ENCODE measurements at regions not wholly inside any gene's neighbourhood (a gene's known extent, or its start where the extent isn't known, plus 50 kb on each side); places are given as distances from the start of the nearest gene placed in this dataset.
"Not testable (repeated sequence)": the region's sequence is repeated elsewhere in the genome, so short reads cannot be mapped to it uniquely, and the experiment has no call there.

DNA sequence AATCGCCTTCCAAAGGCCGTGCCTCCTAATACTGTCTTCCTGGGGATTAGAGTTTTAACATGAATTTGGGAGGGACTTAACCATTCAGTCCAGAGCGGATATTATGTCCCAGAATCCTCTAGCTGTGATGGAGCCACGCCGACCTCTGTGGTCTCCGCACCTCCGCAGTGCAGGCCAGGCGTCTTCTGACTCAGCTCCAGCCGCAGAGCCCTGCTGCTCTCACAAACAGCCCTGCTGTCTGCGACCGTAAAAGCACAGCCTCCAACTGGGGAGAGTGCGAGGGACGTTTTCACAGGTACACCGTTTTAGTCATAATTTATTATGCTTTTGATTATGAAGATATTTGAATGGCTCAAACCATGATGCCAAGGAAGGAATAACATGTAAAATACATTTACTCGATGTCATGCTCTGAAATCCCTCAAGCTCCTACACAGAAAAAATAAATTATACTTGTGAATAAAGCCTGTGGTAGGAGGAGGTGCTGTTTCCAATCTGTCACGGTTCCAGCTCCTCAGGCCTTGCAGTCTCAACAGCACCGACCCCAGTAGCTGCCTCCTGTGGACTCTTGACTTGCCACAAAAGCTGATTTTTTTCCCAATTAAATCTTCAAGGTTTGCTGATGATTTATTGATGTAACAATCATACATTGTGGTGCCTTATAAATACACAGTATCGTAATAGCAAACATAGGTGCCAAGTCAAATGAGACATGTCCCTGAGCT is 353.6 kb upstream of the FRG1 start:
- H3K27ac Mint-ChIP-seq (ENCODE audit: unreplicated experiment); H3K4me1 Mint-ChIP-seq (ENCODE audit: low read depth, unreplicated experiment); BruUV-seq (replicated peaks); intact Hi-C loops (cut with micrococcal nuclease; ENCODE audit: unreplicated experiment); H3K4me3 Mint-ChIP-seq (ENCODE audit: low read depth, unreplicated experiment); CTCF ChIA-PET; H3K27me3 Mint-ChIP-seq (ENCODE audit: unreplicated experiment); H3K36me3 Mint-ChIP-seq (ENCODE audit: insufficient read depth, unreplicated experiment); DNase-seq: not testable (repeated sequence)
- H3K9me3 Mint-ChIP-seq (ENCODE audit: low read depth, unreplicated experiment): peaks cover 17% of the 10 kb centered on the region

DNA sequence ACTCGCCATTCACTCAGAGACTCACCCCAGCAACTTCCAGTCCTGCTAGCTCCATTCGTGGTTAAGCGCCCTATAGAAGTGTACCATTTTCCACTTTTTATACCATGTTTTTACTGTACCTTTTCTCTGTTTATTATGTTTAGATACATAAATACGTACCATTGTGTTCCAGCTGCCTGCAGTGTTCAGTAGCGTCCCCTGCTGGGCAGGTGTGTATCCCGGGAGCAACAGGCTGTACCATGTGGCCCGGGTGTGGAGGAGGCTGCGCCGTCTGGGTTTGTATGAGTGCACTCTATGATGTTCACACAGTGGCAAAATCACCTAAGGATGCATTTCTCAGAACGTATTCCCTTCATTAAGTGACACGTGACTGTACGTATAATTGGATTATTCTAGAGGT is 351.5 kb upstream of the FRG1 start:
- H3K4me1 Mint-ChIP-seq (ENCODE audit: low read depth, unreplicated experiment); BruUV-seq (replicated peaks); DNase-seq; CTCF ChIA-PET; H3K36me3 Mint-ChIP-seq (ENCODE audit: insufficient read depth, unreplicated experiment); H3K27me3 Mint-ChIP-seq (ENCODE audit: unreplicated experiment); H3K27ac Mint-ChIP-seq (ENCODE audit: unreplicated experiment); intact Hi-C loops (cut with micrococcal nuclease; ENCODE audit: unreplicated experiment); H3K4me3 Mint-ChIP-seq (ENCODE audit: low read depth, unreplicated experiment): not testable (repeated sequence)
- peaks cover 17% of the 10 kb centered on the region for H3K9me3 Mint-ChIP-seq (ENCODE audit: low read depth, unreplicated experiment)

DNA sequence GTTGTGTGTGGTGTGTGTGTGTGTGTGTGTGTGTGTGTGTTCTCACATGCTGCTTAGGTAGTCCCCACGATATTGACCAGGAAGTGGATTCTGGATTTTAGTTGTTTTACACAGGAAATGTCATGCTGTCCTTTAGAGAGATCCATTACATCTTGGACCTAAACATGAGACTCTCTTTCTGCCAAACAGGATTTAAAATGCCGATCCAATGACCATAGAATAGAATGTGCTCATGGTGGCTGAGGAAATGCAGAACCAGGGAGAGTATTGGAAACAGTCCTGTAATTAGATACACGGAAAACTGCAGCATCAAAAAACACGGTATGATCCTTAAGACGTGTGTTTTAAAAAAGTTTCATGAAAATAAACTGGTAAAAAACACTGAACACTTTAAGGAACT is 347.8 kb upstream of the FRG1 start:
- Mint-ChIP-seq H3K4me3 (ENCODE audit: low read depth, unreplicated experiment) (no peak overlapping the region), H3K36me3 (ENCODE audit: insufficient read depth, unreplicated experiment) (no peaks in the 10 kb centered on the region), H3K27me3 (ENCODE audit: unreplicated experiment) (no peaks in the 10 kb centered on the region), H3K4me1 (ENCODE audit: low read depth, unreplicated experiment) (no peaks in the 10 kb centered on the region), H3K27ac (ENCODE audit: unreplicated experiment) (no peak overlapping the region), H3K9me3 (ENCODE audit: low read depth, unreplicated experiment) (peaks cover 12% of the 10 kb centered on the region)
- CTCF ChIA-PET: no interaction called here
- intact Hi-C loops (cut with micrococcal nuclease; ENCODE audit: unreplicated experiment): no loop called here
- BruUV-seq (replicated peaks): no TSS peak
- TF ChIP-seq, protein P1, sequence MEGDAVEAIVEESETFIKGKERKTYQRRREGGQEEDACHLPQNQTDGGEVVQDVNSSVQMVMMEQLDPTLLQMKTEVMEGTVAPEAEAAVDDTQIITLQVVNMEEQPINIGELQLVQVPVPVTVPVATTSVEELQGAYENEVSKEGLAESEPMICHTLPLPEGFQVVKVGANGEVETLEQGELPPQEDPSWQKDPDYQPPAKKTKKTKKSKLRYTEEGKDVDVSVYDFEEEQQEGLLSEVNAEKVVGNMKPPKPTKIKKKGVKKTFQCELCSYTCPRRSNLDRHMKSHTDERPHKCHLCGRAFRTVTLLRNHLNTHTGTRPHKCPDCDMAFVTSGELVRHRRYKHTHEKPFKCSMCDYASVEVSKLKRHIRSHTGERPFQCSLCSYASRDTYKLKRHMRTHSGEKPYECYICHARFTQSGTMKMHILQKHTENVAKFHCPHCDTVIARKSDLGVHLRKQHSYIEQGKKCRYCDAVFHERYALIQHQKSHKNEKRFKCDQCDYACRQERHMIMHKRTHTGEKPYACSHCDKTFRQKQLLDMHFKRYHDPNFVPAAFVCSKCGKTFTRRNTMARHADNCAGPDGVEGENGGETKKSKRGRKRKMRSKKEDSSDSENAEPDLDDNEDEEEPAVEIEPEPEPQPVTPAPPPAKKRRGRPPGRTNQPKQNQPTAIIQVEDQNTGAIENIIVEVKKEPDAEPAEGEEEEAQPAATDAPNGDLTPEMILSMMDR (IDR thresholded peaks at IDR 0.05; ENCODE audit: unreplicated experiment): no peak
- DNase-seq: no peak

DNA sequence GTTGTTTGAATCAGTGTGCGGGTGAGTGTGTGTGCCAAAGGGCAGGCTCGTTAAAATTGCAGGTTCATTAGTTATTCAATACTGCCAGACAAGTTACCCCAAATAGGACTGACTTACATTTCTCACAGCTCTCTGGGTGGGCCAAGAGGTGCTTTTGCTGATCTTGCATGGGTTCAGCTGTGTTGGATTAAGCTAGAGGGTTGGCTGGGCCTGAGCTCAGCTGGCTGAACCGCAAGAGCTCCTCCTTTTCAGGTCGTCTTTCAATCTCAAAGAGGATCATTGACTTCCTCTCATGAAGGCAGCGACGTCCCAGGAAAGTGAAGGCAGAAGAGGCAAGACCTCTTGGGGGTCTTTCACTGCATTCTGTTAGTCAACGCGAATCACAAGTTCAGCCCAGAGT is 343.3 kb upstream of the FRG1 start:
- Mint-ChIP-seq H3K36me3 (ENCODE audit: insufficient read depth, unreplicated experiment) (no peaks in the 10 kb centered on the region), H3K27me3 (ENCODE audit: unreplicated experiment) (no peaks in the 10 kb centered on the region), H3K4me1 (ENCODE audit: low read depth, unreplicated experiment) (no peaks in the 10 kb centered on the region), H3K4me3 (ENCODE audit: low read depth, unreplicated experiment) (no peak overlapping the region), H3K9me3 (ENCODE audit: low read depth, unreplicated experiment) (peaks cover 9% of the 10 kb centered on the region), H3K27ac (ENCODE audit: unreplicated experiment) (no peak overlapping the region)
- CTCF ChIA-PET: no interaction called here
- intact Hi-C loops (cut with micrococcal nuclease; ENCODE audit: unreplicated experiment): no loop called here
- no TSS peak for BruUV-seq (replicated peaks)
- TF ChIP-seq, protein P1 (IDR thresholded peaks at IDR 0.05; ENCODE audit: unreplicated experiment): no peak
- DNase-seq: no peak

DNA sequence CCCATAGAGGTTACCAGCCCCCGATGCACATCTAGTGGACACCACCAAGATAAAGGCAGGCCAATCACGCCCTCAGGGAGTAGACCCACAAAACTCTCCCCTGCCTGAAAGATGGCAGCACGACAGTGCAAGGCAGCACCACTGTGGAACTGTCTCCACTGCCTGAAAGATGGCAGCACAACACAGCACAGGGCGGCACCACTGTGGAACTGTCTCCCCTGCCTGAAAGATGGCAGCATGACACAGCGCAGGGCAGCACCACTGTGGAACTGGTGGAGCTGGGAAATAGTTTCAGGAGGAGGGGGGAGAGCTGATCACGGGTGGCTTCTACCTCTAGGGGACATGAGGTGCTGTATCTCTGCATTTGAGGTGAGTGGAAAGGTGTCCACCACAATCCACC is 340.4 kb upstream of the FRG1 start:
- Mint-ChIP-seq H3K9me3 (ENCODE audit: low read depth, unreplicated experiment) (peaks cover 2% of the 10 kb centered on the region), H3K4me3 (ENCODE audit: low read depth, unreplicated experiment) (no peak overlapping the region)
- intact Hi-C loops (cut with micrococcal nuclease; ENCODE audit: unreplicated experiment): no loop called here

More for the DNA sequence above, 340.4 kb upstream of the FRG1 start:
- no peaks in the 10 kb centered on the region for H3K4me1 Mint-ChIP-seq (ENCODE audit: low read depth, unreplicated experiment)
- TF ChIP-seq, protein P1 (IDR thresholded peaks at IDR 0.05; ENCODE audit: unreplicated experiment): no peak
- no TSS peak for BruUV-seq (replicated peaks)
- CTCF ChIA-PET: no interaction called here
- no peak overlapping the region for H3K27ac Mint-ChIP-seq (ENCODE audit: unreplicated experiment)
- H3K27me3 Mint-ChIP-seq (ENCODE audit: unreplicated experiment): no peaks in the 10 kb centered on the region
- H3K36me3 Mint-ChIP-seq (ENCODE audit: insufficient read depth, unreplicated experiment): no peaks in the 10 kb centered on the region
- DNase-seq: no peak
